NCI-H1417 (cell line): ENCODE measurements at regions not wholly inside any gene's neighbourhood (a gene's known extent, or its start where the extent isn't known, plus 50 kb on each side); places are given as distances from the start of the nearest gene placed in this dataset.

Experiments used
- DNase-seq, 3 experiments: peaks; one replicate each; lab custom pipeline; 2025; lab: John Stamatoyannopoulos, UW

DNA sequence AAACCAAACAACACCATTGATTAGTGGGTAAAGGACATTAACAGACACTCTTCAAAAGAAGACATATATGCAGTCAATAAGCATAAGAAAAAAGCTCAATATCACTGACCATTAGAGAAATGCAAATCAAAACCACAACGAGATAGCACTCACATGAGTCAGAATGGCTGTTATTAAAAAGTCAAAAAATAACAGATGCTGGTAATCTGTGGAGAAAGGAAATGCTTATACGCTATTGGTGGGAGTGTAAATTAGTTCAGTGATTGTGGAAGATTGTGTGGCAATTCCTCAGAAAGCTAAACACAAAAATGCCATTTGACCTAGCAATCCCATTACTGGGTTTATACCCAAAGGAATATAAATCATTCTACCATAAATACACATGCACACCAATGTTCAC lies 182.6 kb downstream of the TRPC6 start:
- no peak for DNase-seq

DNA sequence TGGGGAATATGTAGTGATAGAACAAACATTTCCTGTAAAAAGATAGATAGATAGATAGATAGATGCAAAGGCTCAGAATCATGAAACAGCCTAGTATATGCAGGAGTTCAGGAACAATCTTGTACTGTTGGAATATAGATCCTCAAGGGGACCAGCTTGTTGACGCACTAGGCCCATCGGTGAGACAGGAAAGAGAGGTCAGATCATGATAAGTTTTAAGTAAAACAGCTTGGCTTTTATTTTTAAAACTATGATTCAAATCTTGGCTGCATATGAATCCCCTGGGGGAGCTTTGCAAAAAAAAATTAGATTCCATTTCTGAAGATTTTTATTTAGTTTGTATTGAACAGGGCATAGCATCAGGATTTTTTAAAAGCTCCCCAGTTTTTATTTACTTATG lies 185.8 kb downstream of the TRPC6 start:
- no peak for DNase-seq

DNA sequence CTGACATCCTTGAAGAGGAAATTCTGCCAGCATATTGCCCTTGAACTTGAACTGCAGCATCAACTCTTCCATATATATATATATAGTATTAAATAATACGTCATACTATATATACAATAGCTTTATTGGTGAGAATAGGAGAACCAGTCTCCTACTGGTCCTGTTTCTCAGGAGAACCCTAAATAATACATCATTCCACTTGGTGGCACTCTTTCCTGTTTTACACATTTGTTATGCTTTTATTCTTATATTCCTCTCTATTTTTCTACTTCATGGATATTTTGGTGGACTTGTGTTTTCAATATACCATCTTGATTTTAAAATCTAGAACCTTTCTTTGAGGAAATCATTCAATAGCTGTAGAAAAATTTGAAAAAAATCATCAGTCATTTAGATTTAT lies 193.3 kb downstream of the TRPC6 start:
- DNase-seq, result no peak

DNA sequence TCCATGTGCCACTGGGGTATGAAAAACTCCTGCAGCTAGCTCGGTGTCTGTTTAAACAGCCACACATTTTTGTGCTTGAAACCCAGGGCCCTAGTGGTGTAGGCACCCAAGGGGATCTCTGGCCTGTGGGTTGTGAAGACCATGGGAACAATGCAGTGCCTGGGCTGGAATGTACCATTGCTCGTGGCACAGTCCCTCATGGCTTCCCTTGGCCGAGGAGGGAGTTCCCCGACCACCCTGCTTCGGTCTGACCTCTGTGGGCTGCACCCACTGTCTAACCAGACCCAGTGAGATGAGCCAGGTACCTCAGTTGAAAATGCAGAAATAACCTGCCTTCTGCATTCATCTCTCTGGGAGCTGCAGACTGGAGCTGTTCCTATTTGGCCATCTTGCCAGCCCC lies 214.0 kb downstream of the TRPC6 start:
- DNase-seq, result no peak

DNA sequence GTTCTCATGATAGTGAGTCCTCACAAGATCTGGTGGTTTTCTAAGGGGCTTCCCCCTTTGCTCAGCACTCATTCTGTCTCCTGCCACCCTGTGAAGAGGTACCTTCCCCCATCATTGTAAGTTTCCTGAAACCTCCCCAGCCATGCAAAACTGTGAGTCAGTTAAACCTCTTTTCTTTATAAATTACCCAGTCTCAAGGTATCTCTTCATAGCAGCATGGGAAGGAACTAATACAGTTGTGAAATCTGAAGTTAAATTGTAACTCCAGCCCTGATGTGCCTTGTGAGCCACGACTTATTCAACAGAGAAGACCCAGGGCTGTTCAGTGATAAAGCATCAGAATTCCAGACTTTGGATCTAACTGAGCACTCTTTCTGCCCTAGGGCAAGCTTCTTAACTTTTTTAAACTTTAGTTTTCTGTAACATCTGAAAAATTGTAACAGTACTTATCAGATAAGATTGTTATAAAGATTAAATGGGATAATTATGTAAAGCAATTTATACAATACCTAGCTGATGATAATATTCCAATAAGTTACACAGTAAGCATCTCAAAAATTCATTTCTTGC lies 220.0 kb downstream of the TRPC6 start:
- no peak for DNase-seq

DNA sequence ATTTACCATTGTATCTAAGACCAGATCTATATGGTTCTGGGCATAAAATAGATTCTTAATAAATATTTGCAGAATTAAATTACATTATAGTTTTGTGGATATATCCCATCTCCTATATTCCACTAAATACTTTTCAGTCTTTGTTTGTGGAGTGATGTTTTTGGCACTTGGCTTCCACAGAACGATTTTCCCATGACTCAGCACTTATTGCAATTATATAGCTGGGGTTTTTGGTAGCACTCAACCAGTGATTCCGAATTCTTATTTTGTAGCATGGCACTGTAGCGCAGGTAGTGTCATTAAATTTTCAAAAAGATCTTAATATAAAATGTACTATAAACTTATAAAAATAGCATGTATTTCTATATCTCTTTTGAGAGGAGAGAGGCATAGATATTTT lies 221.2 kb downstream of the TRPC6 start:
- DNase-seq, result no peak

DNA sequence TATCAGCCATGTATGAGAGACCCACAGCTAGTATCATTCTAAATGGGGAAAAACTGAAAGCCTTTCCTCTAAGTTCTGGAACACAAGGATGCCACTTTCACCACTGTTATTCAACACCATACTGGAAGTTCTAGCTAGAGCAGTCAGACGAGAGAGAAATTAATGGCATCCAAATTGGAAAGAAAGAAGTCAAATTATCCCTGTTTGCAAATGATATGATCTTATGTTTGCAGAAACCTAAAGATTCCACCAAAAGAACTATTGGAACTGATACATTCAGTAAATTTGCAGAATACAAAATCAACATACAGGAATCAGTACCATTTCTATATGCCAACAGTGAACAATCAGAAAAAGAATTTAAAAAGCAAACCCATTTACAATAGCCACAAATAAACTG lies 226.0 kb downstream of the TRPC6 start:
- DNase-seq, result no peak

DNA sequence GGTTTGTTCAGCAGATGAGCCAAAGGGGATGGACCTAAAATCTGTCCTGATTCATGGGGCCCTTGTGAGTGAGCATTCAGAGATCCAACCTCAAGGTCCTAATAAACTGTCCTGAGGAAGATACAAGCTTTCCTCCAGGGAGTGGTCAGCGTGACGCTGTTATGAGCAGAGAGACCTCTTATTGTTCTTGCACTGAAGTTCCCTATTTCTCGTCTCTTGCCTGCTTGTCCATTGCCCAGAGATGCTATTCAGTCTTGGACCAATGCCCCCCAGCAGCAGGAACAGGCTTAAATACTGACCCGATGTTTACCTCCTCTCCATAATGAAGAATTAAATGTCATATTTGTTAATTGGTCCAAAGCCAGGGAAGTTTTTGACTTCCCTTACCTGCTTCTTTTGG lies 225.2 kb upstream of the PGR start:
- DNase-seq, result no peak

DNA sequence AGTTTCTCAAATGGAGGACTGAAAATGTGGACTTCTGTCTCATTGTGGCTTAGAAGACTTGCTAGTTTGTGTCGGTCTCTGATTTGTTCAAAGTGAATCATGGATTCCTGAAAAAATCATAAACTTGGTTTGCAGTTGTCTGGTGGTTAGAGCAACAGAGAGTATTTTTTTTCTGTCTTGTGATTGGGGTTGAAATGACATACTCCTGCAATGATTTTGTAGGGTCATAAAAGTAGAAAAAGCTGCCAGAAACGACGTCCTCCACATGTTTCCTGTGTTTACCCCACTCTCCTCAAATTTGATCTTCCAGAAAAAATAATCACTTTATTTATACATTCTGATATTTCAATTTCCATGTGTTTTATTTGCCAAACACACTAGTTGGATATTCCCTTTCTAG lies 219.2 kb upstream of the PGR start:
- no peak for DNase-seq

DNA sequence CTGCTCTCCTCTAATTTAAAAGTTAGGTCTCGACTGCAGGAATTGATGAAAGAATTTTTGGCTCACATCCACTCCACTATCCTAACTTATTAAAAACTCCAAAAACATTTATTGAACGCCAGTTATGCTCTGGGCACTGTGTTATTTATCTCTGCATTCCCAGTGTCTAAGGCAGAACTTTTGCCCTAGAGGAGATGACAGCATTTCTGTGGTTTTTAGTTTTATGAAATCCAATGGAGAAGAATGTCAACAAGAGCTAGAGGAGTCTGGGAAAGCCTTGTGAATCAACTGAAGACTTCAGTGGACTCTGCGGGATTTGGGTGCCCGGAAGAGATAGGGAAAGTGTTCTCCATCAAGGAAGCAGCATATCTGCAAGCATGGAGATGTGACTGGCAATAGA lies 217.0 kb upstream of the PGR start:
- DNase-seq, result no peak

DNA sequence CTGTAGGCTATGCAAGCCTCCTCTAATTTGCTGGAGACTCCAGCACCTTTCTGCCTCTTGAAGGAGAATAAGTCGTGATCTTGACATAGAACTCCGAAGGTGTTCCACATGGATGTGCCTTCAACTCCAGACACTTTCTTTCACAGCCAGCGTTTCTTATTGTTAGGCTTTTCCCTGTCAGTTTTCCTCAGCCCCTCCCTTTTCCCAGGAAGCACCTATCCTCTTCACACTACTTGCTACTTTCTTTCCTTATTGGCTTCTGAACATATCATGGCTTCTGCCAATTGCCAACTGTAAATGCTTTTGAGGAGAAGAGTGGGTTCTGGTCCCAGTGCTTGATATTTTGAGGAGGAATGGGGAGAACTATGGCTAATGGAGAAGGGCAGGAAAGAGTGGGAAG lies 216.3 kb upstream of the PGR start:
- DNase-seq, result no peak

DNA sequence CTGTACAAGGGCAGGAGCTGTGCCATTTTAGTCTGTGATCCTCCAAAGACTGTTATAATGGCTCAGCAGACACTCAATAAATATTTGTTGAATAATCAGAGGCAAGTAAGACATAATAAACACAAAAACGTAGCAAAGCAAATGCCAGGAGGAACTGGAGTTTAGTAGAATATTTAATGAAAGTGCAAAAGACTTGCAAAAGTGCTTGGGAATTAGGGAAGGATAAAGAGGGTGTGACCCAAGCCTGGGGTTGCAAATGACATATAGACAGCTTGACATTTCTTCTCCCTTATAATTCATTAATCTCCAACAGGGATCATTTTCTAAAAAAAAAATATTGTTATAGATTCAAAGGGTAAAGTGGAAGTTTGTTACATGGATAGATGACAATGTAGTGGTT lies 212.7 kb upstream of the PGR start:
- no peak for DNase-seq

DNA sequence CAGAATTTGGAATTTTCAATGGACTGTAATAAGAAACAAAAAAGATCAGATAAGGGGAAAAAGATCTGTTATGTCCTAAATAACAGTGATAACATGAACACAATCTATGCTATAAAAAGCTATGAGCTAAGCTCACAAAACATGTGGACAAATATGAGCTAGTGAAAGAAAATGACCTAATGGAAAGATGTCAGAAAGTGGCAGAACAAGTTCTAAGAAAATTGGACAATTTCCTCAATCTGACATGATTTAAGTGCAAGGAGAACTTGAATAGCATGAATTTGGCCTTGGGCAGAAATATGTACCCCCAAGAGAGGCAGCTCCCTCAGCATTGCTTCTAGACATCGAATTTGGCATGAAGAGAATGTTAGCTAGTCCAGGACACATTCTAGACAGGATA lies 212.0 kb upstream of the PGR start:
- no peak for DNase-seq

DNA sequence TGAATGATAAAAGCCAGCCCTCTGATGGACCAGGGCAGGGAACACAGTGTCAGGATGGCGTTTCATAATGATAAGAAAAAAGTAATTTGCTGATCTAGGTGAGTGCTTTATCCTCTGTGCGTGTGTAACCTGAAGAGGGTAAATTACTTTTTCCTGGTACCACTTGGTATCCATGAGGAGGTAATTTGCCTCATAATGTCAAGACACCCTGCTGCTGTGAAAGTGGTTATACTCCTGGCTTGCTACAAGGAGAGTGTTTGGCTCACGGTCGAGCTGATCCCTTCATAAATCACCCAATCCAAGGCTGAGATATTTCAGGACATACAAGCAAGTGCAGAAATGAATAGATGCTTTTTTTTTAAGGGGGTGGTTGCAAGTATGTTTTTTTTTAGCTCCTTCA lies 207.2 kb upstream of the PGR start:
- peak; percentile 84 to 98 (median 96) for DNase-seq

DNA sequence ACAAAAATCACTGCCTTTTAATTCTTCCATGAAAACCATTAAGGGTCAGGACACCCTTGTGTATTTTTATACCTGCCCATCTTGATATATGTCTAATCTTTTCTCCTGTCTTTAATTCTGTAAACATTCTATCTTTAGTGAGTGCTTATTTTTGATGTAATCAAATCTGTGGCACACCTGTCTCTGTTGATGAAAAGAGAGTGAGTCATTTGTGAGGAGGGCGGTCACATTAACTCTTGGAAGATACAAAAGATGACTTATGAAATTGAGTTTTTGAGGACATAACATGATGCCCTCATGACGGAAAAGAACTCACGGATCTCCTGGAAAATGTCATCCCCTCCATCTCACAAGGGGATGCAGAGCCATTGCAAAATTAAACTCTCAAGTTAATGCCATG lies 206.5 kb upstream of the PGR start:
- DNase-seq, result peak; percentile 70 to 91 (median 80)

DNA sequence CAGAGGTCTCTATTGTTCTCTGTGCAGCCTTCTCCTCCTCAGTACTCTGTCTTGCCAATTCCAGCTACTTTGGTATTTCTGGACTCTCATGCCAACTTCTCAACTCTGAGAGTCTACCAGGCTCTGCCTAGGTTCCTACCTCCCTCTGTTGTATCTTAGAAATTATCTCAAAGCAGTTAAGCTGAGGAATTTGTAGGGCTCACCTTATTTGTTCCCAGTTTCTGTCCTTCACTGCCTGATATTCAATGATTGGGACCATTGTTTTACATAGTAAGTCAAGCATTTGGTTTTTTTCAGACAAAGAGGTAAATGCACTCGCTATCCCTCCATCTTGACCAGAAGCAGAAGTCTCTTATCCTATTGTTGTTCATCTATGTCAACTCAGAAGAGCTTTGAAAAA lies 205.0 kb upstream of the PGR start:
- DNase-seq, result peak in 1 of 3 experiments; percentile 24

DNA sequence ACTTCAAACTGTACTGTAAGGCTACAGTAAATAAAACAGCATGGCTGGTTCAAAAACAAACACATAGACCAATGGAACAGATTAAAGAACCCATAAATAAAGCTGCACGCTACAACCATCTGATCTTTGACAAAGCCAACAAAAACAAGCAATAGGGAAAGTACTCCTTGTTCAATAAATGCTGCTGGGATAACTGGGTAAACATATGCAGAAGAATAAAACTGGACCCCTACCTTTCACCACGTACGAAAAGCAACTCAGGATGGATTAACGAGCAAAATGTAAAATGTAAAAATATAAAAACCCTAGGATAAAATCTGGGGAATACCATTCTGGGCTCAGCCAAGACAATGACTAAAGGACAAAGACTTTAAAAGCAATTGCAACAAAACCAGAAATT lies 201.8 kb upstream of the PGR start:
- DNase-seq, result no peak

DNA sequence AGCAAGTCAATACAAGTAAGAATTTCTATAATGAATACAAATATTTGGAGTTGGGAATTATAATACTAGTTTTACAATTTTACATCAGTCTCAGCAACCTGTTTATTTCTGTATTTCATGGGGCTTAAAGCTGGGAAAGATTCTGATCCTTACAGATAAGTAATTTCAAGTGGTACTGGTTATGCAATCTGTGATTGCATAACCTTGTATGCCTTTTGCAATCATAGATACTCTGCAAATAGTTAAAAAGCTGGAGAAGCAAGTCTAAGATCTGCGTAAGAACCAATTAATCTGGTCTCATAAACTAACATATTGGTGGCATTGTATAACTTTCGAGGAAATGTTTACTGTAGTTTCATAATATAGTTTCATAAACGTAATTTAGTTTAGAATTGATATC lies 198.3 kb upstream of the PGR start:
- DNase-seq, result peak in 1 of 3 experiments; percentile 6

DNA sequence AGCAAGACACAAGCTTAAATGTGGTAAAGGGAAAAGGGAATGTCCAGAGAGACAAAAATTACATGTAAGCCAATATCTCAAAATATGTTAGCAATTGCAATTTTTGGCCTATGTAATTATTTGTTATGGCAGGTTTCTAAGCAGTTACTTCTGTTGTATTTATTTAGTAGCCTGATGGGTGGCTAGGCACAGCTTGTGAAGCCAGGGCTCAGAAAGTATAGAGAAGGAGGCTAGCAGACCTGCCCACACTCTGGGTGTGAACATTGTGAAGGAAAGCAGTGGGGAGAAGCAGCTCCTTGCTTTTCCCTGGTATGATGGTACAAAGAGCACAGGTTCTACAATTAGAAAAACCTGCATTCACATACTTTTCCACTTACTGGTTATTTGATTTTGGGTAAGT lies 196.5 kb upstream of the PGR start:
- DNase-seq, result peak in 1 of 3 experiments; percentile 15

DNA sequence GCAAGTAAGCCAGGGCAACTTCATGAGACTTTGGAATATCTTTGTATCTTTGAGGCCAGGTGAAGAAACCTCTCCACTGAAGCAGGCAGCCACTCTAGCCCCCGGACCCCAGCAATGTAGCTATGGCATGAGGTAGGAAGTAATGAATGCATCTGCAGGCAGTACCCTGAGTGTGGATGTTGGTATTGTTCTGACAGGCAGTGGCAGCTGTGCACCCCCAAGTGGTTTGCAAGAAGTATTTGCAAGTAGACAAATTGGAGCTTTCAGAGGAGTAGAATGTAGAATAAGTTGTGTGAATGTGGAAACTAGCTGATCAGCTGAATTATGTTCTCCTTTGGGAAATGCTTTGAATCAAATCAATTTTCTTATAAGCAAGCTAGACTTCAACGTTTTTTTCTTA lies 194.4 kb upstream of the PGR start:
- peak in 1 of 3 experiments; percentile 29 for DNase-seq

DNA sequence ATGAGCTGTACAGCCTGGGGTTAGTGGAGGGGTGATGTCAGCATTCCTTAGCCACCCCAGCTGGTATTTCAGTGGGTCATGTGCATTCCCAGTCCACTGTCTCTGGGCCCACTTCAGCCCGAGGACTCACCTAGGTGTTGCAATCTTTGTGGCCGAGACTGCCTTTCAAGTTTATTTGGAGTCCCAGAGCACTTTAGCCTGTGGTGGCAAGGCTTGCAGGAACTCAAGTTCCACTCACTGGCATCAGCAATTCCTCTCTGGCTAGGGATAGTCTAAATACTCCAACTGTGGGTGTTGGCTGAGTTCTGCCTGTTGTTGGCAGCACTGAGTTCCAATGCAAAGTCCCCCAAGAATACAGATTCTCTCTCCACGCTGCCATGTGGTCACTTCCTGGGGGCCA lies 191.6 kb upstream of the PGR start:
- no peak for DNase-seq

DNA sequence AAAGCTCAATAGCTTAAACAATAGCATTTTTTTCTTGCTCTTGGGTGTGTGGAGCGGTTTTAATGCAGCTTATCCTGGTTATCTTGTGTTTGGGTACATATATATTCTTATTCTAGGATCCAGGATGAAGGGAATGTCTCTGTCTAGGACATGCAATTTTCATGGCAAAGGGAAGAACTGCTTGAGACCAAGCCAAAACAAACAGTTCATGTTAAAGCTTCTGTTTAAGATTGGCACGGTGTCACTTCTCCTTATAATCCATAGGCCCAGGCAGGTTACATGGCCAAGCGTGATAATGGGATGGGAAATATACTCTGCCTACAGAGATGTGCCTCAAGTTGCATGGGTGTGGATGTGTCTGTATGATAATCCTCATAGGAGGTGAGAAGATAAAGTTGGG lies 177.1 kb upstream of the PGR start:
- DNase-seq, result no peak

DNA sequence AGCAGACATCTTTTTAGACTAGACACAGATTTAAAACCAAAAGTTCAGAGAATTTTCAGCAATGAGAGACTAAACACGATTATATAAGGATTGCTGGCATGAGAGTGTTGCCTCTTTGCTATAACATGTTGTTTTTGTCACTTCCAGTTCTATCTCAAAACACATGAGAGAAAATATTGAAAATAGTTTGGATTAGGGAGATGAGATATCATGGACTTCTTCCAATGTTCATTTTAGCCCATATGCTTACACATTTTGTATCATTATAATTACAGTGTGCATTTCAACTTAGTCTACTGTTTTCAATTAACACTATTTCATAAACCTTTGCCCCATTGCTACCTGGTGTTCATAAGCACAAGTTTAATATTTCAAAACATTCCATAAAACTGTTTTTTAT lies 175.9 kb upstream of the PGR start:
- no peak for DNase-seq

DNA sequence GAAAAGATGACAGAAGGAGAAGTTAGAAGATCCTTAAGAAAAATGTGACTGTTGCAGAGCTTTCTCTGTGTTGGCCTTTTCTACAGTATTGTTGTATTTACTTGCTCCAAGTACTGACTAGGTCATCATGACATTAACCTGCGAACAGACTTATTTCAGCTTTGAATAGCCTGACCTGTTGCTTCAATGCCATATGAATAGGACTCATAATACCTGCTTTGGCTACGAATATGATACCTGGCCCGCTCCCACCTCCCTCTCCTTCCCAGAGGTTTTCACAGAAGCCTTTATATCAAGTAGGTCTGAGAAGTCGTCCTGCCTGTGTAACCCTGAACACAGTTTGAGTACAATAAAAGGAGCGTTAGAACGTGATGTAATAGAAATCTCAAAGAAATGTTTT lies 169.6 kb upstream of the PGR start:
- DNase-seq, result peak in 1 of 3 experiments; percentile 85

DNA sequence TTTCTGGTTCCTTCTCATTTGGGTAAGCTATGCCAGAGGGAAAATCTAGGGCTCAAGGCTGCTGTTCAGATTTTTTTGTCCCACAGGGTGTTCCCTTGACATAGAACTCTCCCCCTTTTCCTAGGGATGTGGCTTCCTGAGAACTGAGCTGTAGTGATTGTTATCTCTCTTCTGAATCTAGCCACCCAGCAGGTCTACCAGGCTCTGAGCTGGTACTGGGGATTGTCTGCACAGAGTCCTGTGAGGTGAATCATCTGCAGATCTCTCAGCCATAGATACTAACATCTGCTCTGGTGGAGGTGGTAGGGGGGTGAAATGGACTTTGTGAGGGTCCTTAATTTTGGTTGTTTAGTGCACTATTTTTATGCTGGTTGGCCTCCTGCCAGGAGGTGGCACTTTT lies 167.3 kb upstream of the PGR start:
- no peak for DNase-seq
